ENCODE measurements at regions not wholly inside any gene's neighbourhood (a gene's known extent, or its start where the extent isn't known, plus 50 kb on each side); places are given as distances from the start of the nearest gene placed in this dataset.

- no peak for TF ChIP-seq POLR2AphosphoS5 (IDR thresholded peaks at IDR 0.05; ENCODE audit: low read depth)
- TF ChIP-seq, protein P1, sequence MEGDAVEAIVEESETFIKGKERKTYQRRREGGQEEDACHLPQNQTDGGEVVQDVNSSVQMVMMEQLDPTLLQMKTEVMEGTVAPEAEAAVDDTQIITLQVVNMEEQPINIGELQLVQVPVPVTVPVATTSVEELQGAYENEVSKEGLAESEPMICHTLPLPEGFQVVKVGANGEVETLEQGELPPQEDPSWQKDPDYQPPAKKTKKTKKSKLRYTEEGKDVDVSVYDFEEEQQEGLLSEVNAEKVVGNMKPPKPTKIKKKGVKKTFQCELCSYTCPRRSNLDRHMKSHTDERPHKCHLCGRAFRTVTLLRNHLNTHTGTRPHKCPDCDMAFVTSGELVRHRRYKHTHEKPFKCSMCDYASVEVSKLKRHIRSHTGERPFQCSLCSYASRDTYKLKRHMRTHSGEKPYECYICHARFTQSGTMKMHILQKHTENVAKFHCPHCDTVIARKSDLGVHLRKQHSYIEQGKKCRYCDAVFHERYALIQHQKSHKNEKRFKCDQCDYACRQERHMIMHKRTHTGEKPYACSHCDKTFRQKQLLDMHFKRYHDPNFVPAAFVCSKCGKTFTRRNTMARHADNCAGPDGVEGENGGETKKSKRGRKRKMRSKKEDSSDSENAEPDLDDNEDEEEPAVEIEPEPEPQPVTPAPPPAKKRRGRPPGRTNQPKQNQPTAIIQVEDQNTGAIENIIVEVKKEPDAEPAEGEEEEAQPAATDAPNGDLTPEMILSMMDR (IDR thresholded peaks at IDR 0.05; ENCODE audit: insufficient read depth, low read length) = no peak
- TF ChIP-seq, protein P2, sequence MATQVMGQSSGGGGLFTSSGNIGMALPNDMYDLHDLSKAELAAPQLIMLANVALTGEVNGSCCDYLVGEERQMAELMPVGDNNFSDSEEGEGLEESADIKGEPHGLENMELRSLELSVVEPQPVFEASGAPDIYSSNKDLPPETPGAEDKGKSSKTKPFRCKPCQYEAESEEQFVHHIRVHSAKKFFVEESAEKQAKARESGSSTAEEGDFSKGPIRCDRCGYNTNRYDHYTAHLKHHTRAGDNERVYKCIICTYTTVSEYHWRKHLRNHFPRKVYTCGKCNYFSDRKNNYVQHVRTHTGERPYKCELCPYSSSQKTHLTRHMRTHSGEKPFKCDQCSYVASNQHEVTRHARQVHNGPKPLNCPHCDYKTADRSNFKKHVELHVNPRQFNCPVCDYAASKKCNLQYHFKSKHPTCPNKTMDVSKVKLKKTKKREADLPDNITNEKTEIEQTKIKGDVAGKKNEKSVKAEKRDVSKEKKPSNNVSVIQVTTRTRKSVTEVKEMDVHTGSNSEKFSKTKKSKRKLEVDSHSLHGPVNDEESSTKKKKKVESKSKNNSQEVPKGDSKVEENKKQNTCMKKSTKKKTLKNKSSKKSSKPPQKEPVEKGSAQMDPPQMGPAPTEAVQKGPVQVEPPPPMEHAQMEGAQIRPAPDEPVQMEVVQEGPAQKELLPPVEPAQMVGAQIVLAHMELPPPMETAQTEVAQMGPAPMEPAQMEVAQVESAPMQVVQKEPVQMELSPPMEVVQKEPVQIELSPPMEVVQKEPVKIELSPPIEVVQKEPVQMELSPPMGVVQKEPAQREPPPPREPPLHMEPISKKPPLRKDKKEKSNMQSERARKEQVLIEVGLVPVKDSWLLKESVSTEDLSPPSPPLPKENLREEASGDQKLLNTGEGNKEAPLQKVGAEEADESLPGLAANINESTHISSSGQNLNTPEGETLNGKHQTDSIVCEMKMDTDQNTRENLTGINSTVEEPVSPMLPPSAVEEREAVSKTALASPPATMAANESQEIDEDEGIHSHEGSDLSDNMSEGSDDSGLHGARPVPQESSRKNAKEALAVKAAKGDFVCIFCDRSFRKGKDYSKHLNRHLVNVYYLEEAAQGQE (IDR thresholded peaks at IDR 0.05; ENCODE audit: insufficient replicate concordance, low read depth) = no peak
Observed at GRCh38 chr18:4870177-4870773, 326.8 kb downstream of the AKAIN1 start.
